ENCODE measurements at regions not wholly inside any gene's neighbourhood (a gene's known extent, or its start where the extent isn't known, plus 50 kb on each side); places are given as distances from the start of the nearest gene placed in this dataset.

- ATAC-seq (no peak), DNase-seq (no peak)
- Histone ChIP-seq H3K27me3 (no peaks in the 10 kb centered on the region), H3K36me3 (no peaks in the 10 kb centered on the region), H3K4me1 (no peaks in the 10 kb centered on the region), H3K27ac (no peak overlapping the region), H3K9me3 (no peaks in the 10 kb centered on the region), H3K4me3 (no peak overlapping the region)
- 52 to 79% (median 70%) methylated on average over 1 of the region's 1 CpG for WGBS, 4 donors
- TF ChIP-seq POLR2A (IDR thresholded peaks at IDR 0.05) (no peak), CTCF (IDR thresholded peaks at IDR 0.05) (no peak)
- intact Hi-C loops (cut with DNase I), result no loop called here
These were observed 152.5 kb upstream of the TENT5D start for GRCh38 chrX:80267790-80268189.

- H3K27me3 ChIP-seq, result no peaks in the 10 kb centered on the region
- H3K36me3 ChIP-seq, result no peaks in the 10 kb centered on the region
- no peak for ATAC-seq
- WGBS, 4 donors, result 60 to 84% (median 68%) methylated on average over 2 of the region's 2 CpGs
- no peak for DNase-seq
- TF ChIP-seq POLR2A (IDR thresholded peaks at IDR 0.05) (no peak), CTCF (IDR thresholded peaks at IDR 0.05) (peak in 6 of 12 donors; percentile 5 to 34 (median 16))
- no peak overlapping the region for H3K27ac ChIP-seq
- H3K4me3 ChIP-seq, result no peak overlapping the region
- intact Hi-C loops (cut with DNase I), result loop anchor here in 1 of 10 donors (10.0 kb wide), 1 partner anchor 292 kb away; no protein-coding TSS in a partner anchor
- H3K4me1 ChIP-seq, result no peaks in the 10 kb centered on the region
- no peaks in the 10 kb centered on the region for H3K9me3 ChIP-seq
These were observed 137.7 kb upstream of the TENT5D start for GRCh38 chrX:80282535-80282934.

- TF ChIP-seq CTCF (IDR thresholded peaks at IDR 0.05) (peak in 8 of 12 donors; percentile 8 to 37 (median 30)), POLR2A (IDR thresholded peaks at IDR 0.05) (no peak)
- DNase-seq, result no peak
- intact Hi-C loops (cut with DNase I), result loop anchor here in 1 of 10 donors (10.0 kb wide), 1 partner anchor 290 kb away; no protein-coding TSS in a partner anchor
- no peak overlapping the region for H3K27ac ChIP-seq
- H3K4me3 ChIP-seq, result no peak overlapping the region
- H3K36me3 ChIP-seq, result no peaks in the 10 kb centered on the region
- ATAC-seq, result no peak
- no peaks in the 10 kb centered on the region for H3K27me3 ChIP-seq
- H3K9me3 ChIP-seq, result no peaks in the 10 kb centered on the region
- WGBS, 4 donors, result 53 to 69% (median 58%) methylated on average over 3 of the region's 3 CpGs
- H3K4me1 ChIP-seq, result no peaks in the 10 kb centered on the region
These were observed 135.0 kb upstream of the TENT5D start for GRCh38 chrX:80285131-80285773.

- ATAC-seq (no peak), DNase-seq (no peak)
- H3K27ac ChIP-seq, result no peak overlapping the region
- no peaks in the 10 kb centered on the region for H3K36me3 ChIP-seq
- TF ChIP-seq POLR2A (IDR thresholded peaks at IDR 0.05) (no peak), CTCF (IDR thresholded peaks at IDR 0.05) (no peak)
- H3K27me3 ChIP-seq, result peaks cover 0 to 4% (median 0%) of the 10 kb centered on the region in 9 donors
- H3K4me3 ChIP-seq, result no peak overlapping the region
- intact Hi-C loops (cut with DNase I), result no loop called here
- H3K4me1 ChIP-seq, result no peaks in the 10 kb centered on the region
- no peaks in the 10 kb centered on the region for H3K9me3 ChIP-seq
These were observed 129.4 kb upstream of the TENT5D start for GRCh38 chrX:80290834-80291233.
